Right atrium auricular region (tissue), 2 donors: ENCODE measurements at regions not wholly inside any gene's neighbourhood (a gene's known extent, or its start where the extent isn't known, plus 50 kb on each side); places are given as distances from the start of the nearest gene placed in this dataset.

Experiments used
- DNase-seq: peaks from one replicate; pipeline ENCODE4 v3.0.0-alpha.2; 2019; ENCODE audit warnings: low spot score
- H3K27ac ChIP-seq, 2 donors: fragments of 200-600 bp; sonication (generic); 1 replicate in 1 of 2; 2 replicates in 1 of 2; pipeline ENCODE4 v1.5.1; 2016 to 2019
- H3K27me3 ChIP-seq, 2 donors: fragments of 200-600 bp; sonication (generic); one replicate each; pipeline versions ENCODE4 v1.5.1 to v1.6.0; 2017 to 2019
- H3K36me3 ChIP-seq: fragments of 200-600 bp; sonication (generic); one replicate; pipeline ENCODE4 v1.5.1; 2016
- H3K4me1 ChIP-seq, 2 donors: fragments of 200-600 bp; sonication (generic); one replicate each; pipeline versions ENCODE4 v1.5.1 to v1.6.0; 2017 to 2019
- H3K4me3 ChIP-seq, 2 donors: fragments of 200-600 bp; sonication (generic); 1 replicate in 1 of 2; 2 replicates in 1 of 2; pipeline ENCODE4 v1.5.1; 2017 to 2019; ENCODE audit warnings: mild to moderate bottlenecking in 1 of 2, moderate library complexity in 1 of 2
- H3K9me3 ChIP-seq, 2 donors: fragments of 200-600 bp; sonication (generic); one replicate each; pipeline ENCODE4 v1.5.1; 2019
- TF ChIP-seq, protein P1 (sequence below), 2 donors: fragments of 200-600 bp; sonication (generic); IDR thresholded peaks; one replicate each; pipeline ENCODE4 v1.5.1; 2019; ENCODE audit warnings: antibody characterized with exemption in 2 of 2

DNA sequence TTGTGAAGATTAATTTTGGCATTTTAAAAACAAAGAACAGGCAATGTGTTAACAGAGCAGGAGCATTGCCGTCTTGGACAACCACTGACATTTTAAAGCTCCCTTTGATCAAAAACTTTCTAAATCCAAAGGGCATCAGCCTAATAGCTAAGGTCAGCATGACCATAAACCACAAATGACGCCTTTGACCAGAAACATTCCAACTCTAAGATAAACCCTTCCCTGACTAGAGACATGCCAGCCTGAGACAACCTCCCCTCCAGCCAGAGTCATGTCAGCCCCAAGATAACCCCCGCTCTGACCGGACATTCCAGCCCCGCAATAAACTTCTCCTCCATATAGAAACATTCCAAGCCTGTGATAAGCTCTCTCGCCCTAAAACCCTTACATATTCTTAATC, 949.4 kb upstream of the POT1 start:
- Histone ChIP-seq H3K27ac (no peak overlapping the region), H3K27me3 (no peaks in the 10 kb centered on the region), H3K4me3 (no peak overlapping the region), H3K36me3 (no peaks in the 10 kb centered on the region), H3K4me1 (no peaks in the 10 kb centered on the region), H3K9me3 (no peaks in the 10 kb centered on the region)
- DNase-seq = no peak
- TF ChIP-seq, protein P1, sequence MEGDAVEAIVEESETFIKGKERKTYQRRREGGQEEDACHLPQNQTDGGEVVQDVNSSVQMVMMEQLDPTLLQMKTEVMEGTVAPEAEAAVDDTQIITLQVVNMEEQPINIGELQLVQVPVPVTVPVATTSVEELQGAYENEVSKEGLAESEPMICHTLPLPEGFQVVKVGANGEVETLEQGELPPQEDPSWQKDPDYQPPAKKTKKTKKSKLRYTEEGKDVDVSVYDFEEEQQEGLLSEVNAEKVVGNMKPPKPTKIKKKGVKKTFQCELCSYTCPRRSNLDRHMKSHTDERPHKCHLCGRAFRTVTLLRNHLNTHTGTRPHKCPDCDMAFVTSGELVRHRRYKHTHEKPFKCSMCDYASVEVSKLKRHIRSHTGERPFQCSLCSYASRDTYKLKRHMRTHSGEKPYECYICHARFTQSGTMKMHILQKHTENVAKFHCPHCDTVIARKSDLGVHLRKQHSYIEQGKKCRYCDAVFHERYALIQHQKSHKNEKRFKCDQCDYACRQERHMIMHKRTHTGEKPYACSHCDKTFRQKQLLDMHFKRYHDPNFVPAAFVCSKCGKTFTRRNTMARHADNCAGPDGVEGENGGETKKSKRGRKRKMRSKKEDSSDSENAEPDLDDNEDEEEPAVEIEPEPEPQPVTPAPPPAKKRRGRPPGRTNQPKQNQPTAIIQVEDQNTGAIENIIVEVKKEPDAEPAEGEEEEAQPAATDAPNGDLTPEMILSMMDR (IDR thresholded peaks at IDR 0.05) = no peak

GRCh38 chr7:125878235-125878956, 948.8 kb upstream of the POT1 start:
- TF ChIP-seq, protein P1 (IDR thresholded peaks at IDR 0.05) = no peak
- Histone ChIP-seq H3K27me3 (no peaks in the 10 kb centered on the region), H3K4me3 (no peak overlapping the region), H3K27ac (no peak overlapping the region), H3K4me1 (no peaks in the 10 kb centered on the region), H3K36me3 (no peaks in the 10 kb centered on the region), H3K9me3 (no peaks in the 10 kb centered on the region)
- DNase-seq = no peak

DNA sequence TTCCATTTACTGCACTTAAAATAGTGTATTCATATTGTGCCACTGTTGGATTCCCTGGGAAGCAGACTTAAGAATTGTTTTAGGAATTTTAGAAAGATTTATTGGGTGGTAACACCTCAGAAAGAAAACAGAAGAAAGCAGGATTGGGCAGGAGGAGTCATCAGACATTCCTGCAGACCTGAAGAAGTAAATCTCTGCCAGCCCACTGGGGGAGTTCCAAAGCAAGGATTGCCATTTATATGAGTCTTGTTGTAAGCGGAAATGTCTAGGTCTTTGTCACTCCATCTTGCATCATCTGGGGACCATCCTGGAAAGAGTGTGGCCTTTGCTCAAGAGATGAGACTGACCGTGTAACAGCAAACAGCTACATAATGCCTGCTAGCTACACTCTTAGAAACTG, 947.6 kb upstream of the POT1 start:
- no peaks in the 10 kb centered on the region for H3K4me1 ChIP-seq
- TF ChIP-seq, protein P1 (IDR thresholded peaks at IDR 0.05) = no peak

GRCh38 chr7:125876431-125876830, 946.8 kb upstream of the POT1 start:
- no peaks in the 10 kb centered on the region for H3K9me3 ChIP-seq
- TF ChIP-seq, protein P1 (IDR thresholded peaks at IDR 0.05) = no peak
- no peak overlapping the region for H3K27ac ChIP-seq
- H3K4me3 ChIP-seq = no peak overlapping the region
- DNase-seq = no peak
- H3K36me3 ChIP-seq = no peaks in the 10 kb centered on the region
- no peaks in the 10 kb centered on the region for H3K4me1 ChIP-seq
- H3K27me3 ChIP-seq = no peaks in the 10 kb centered on the region

More for the DNA sequence above, 947.6 kb upstream of the POT1 start:
- Histone ChIP-seq H3K9me3 (no peaks in the 10 kb centered on the region), H3K36me3 (no peaks in the 10 kb centered on the region), H3K27me3 (no peaks in the 10 kb centered on the region), H3K4me3 (no peak overlapping the region), H3K27ac (no peak overlapping the region)
- no peak for DNase-seq

DNA sequence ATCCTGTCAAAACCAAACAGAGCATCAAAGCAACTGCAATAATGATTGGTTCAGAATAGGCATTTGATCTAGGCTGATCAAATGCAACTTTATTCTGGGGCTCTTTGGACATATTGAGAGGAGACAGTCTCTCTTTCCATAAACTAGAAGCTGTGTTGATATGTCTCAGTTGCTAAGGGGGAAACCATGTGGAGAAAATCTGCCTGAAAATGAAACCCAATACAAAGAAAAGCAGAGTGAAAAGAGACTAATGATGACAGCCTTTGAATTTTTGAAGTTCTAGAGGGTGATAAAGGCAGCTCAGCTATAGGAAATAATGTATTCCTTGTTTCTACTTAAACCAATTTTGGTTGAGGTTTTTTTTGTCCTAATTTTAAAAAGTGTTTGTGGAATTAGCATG, 941.8 kb upstream of the POT1 start:
- Histone ChIP-seq H3K4me3 (no peak overlapping the region), H3K27me3 (no peaks in the 10 kb centered on the region), H3K36me3 (no peaks in the 10 kb centered on the region), H3K9me3 (no peaks in the 10 kb centered on the region), H3K4me1 (no peaks in the 10 kb centered on the region), H3K27ac (no peak overlapping the region)
- DNase-seq = no peak
- TF ChIP-seq, protein P1 (IDR thresholded peaks at IDR 0.05) = no peak

DNA sequence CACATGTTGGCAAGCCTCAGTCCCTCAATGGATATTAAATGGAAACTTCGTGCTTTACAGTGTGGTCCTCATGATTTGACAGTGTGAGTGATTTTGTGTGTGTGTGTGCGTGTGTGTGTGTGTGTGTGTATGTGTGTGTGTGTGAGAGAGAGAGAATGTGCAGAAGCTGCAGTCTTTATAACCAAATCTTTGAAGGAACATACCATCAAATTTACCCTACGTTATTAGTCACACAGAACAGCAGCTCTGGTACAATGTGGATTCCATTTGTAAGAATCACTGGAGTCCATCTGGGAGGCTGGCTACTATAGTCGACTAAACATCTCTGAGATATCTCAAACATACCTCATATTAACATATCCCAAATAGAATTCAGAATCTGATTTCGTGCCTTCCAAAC, 928.0 kb upstream of the POT1 start:
- H3K4me3 ChIP-seq = no peak overlapping the region
- no peak for DNase-seq
- no peaks in the 10 kb centered on the region for H3K4me1 ChIP-seq

More for the DNA sequence above, 928.0 kb upstream of the POT1 start:
- Histone ChIP-seq H3K9me3 (no peaks in the 10 kb centered on the region), H3K27ac (no peak overlapping the region), H3K36me3 (no peaks in the 10 kb centered on the region), H3K27me3 (no peaks in the 10 kb centered on the region)
- TF ChIP-seq, protein P1 (IDR thresholded peaks at IDR 0.05) = no peak
